GM21367 (cell line): ENCODE measurements at regions not wholly inside any gene's neighbourhood (a gene's known extent, or its start where the extent isn't known, plus 50 kb on each side); places are given as distances from the start of the nearest gene placed in this dataset.
"Not testable (repeated sequence)": the region's sequence is repeated elsewhere in the genome, so short reads cannot be mapped to it uniquely, and the experiment has no call there.

Experiments used
- ATAC-seq: cut with Tn5 transposase; IDR thresholded peaks from one replicate; pipeline ENCODE4 v1.9.1; 2021; ENCODE audit not compliant: unreplicated experiment

- no peak for ATAC-seq
These were observed 776.3 kb downstream of the EFNB2 start for GRCh38 chr13:105758918-105759860.

- no peak for ATAC-seq
These were observed 794.7 kb downstream of the EFNB2 start for GRCh38 chr13:105740739-105741138.

GRCh38 chr13:105737688-105738087 is 797.8 kb downstream of the EFNB2 start:
- no peak for ATAC-seq

GRCh38 chr13:105735281-105735680 is 800.2 kb downstream of the EFNB2 start:
- ATAC-seq: no peak

DNA sequence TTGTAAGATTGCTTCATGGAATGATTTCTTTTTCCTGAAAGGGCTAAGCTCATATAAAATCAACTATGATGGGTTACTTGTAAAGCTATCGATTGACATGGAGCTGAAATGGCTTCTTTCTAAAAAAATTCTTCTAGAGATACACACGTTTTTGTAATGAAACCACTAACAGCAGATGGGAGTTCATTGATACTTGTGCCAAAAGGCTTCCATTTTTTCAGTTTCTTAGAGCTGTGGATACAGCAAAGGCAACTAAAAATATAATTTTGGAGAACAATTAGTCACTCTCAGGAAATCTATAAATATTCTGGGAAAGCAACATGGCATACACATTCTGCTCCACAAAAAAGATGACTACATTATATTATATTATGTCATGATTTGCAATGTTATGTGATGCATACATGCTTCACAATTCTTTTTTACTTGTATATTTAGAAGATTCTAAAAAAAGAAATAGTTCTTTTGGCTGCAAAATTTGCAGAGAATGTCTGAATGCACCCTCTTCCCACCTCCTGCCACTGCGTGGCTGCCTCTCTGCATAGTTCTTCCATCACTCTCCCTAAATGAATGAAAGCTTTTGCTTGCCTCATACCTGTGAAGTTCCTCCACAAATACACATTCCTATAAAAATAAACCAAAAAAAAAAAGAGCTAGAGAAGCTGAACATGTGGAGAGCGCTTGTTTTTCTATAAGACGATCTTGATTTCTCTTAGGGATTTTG is 802.5 kb downstream of the EFNB2 start:
- ATAC-seq: no peak

DNA sequence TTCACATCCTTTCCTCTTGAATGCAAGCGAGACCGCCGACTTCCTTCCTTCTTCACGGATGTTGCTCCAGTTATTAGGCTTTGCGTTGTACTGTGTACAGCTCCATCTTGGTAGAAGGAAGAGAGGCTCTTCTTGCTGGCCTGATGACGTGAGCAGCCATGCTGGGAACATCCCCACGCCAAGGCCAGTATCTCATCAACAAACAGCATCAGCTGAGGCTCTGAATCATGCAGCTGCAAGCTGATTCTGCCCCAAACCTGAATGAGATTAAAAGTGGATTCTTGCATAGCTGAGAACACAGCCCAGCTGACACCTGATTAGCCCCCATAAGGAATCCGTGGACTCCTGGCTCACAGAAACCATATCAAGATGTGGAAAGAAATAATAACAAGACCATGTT is 809.6 kb downstream of the EFNB2 start:
- ATAC-seq: no peak

DNA sequence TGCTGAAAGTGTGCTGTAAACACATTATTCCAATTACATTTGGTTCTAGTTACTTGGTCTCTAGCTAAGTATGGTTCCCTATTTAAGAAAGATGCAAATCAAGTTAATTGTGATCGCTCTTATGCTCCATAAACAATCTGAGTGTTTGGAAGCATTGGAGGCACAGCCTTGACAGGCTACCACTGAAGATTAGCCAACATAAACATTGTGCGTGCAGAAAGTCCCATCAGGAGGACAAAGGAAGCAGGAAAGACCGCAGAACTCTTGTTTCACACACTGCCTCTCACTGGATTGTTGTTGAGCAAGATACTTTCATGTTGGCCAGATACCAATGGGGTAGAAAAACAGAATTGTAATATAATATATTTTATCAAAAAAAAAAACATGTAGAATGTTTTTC is 814.4 kb downstream of the EFNB2 start:
- ATAC-seq: no peak

- no peak for ATAC-seq
These were observed 815.6 kb downstream of the EFNB2 start for GRCh38 chr13:105719859-105720258.

- ATAC-seq: no peak
These were observed 826.3 kb downstream of the EFNB2 start for GRCh38 chr13:105709181-105709580.

- no peak for ATAC-seq
These were observed 831.6 kb downstream of the EFNB2 start for GRCh38 chr13:105703843-105704242.

- ATAC-seq: no peak
These were observed 833.0 kb downstream of the EFNB2 start for GRCh38 chr13:105702441-105702840.

DNA sequence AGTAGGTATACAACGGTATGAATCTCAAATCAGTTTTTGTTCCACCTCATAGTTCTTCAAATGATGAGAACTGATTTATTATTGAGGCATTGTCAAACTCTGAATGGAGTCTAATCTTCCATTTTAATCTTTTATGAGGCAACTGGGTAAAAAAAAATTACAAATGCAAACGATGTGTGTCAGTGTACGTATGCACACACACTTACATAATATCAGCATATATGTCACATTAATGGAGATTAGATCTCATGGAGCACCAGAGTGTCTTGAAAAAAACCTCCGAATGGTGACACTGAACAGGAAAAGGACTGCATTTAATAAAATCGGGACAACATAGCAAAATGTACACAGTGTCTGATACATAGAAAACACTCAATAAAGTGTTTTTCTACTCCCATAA is 842.7 kb downstream of the EFNB2 start:
- no peak for ATAC-seq

GRCh38 chr13:105684216-105684615 is 851.2 kb downstream of the EFNB2 start:
- no peak for ATAC-seq

- ATAC-seq: no peak
These were observed 855.6 kb downstream of the EFNB2 start for GRCh38 chr13:105679838-105680237.

DNA sequence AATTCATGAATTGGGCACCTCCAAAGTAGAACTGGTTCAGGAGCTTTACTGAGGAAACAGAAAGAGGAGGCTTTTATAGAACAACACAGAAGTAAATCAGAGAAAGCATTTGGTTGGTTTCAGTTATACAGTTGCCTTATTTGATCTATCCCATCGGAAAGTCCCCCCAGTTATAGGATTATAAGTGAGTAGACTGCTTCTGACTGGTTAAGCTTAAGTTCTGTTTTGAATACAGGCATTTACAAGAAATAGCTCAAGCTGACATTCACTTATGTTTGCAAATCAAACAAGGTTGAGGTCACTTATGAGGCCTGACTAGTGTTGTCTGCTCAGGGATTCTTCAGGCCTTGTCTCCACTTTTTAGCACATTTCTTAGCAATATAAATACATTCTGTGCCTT is 857.4 kb downstream of the EFNB2 start:
- no peak for ATAC-seq

DNA sequence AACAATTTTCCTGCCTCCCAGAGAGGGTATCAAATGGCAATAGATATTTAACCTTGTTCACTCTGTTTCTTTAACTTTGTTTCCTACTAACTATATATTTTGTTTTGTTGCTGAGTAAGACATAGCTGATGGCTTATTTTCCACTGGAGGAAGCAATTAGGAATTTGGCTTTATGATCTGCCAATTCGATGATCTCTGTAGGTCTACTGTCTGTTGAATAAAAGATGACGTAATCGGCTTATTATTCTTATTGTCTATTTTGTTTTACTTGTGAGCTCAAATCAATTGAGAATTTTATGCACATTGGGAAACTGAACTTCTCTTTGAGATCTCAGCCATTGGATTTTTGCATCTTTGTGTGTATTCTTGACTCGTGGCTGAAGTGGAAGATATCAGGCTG is 862.6 kb downstream of the EFNB2 start:
- ATAC-seq: no peak

DNA sequence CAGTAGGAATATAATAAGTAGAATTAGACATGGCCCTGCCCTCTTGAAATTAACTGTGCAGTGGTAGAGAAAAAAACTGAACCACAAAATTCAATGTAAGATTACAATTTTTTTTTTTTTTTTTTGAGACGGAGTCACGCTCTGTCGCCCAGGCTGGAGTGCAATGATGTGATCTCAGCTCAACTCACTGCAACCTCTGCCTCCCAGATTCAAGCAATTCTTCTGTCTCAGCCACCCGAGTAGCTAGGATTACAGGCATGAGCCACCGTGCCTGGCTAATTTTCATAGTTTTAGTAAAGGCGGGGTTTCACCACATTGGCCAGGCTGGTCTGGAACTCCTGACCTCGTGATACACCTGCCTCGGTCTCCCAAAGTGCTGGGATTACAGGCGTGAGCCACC is 864.3 kb downstream of the EFNB2 start:
- ATAC-seq: not testable (repeated sequence)

DNA sequence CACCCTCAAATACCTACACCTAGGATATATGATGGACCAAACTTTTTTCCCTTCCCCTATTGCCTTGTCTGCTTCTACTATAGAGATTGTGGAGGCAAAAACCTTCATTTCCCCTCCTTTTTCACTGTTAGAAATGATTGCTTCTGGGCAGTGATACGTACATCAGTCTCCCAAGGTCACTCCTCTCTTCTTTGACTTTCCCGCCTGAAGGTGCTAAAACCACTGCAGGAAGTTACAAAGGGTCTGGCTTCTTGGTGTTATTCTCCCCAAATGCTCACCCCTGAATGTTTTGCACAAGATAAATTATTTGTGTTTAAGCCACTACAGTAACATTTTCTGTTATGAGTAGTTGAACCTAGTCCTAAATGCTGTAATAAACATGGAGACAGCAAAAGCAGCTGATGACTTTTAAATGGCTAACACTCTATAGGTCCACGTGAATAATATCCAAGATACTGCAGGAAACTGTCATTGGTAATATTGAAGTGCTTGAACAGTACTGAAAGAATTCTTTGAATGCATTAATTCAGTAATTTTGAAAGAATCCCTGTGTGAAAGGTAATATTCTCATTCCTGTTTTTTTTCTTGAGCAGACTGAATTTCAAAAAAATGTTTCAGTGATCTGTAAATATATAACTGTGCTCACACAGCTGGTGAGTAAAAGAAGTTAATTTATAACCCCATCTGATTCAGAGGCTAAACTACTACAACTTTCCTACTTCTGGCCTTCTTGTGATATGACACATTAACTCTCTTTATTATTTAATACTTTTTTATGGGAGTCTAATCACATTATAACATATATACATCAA is 865.1 kb downstream of the EFNB2 start:
- ATAC-seq: no peak

- no peak for ATAC-seq
These were observed 870.2 kb downstream of the EFNB2 start for GRCh38 chr13:105665284-105665683.

GRCh38 chr13:105663182-105663581 is 872.3 kb downstream of the EFNB2 start:
- no peak for ATAC-seq

DNA sequence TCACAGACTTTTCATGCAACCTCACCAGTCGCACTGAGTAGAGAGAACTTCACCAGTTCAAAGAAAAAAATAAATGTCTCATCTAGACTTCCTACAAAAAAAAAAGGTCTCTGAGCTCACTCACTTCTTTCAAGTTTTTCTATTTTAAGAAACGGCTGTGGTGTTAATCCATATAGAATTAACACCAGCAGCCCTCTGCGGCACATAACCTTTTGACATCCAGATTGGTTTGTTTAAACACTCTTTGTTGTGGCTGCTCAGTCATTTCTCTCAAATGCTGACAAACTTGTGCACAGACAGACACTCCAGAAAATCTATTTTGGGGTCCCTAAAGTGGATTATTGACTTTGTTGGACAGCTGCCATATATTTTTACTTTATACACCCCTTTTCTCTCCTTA is 874.9 kb downstream of the EFNB2 start:
- ATAC-seq: no peak
